ENCODE measurements at regions not wholly inside any gene's neighbourhood (a gene's known extent, or its start where the extent isn't known, plus 50 kb on each side); places are given as distances from the start of the nearest gene placed in this dataset.
"Not testable (repeated sequence)": the region's sequence is repeated elsewhere in the genome, so short reads cannot be mapped to it uniquely, and the experiment has no call there.

GRCh38 chr2:111455016-111456015 lies 334.6 kb downstream of the BCL2L11 start:
- TF ChIP-seq CTCF (conservative IDR thresholded peaks at IDR 0.05); ZFX (IDR thresholded peaks at IDR 0.05): not testable (repeated sequence)
